H1 (cell line): ENCODE measurements at regions not wholly inside any gene's neighbourhood (a gene's known extent, or its start where the extent isn't known, plus 50 kb on each side); places are given as distances from the start of the nearest gene placed in this dataset.

Experiments
- CTCF ChIA-PET: fragments of 300-600 bp; sonication (Branson Sonifier 250); formaldehyde crosslinking; loops from one replicate; lab custom pipeline; 2021; ENCODE audit not compliant: partially characterized antibody; lab: Charles Lee
- POLR2A ChIA-PET: fragments of 300-600 bp; sonication (Branson Sonifier 250); formaldehyde crosslinking; loops from one replicate; lab custom pipeline; 2021; ENCODE audit warnings: inconsistent platforms; ENCODE audit not compliant: partially characterized antibody; lab: Charles Lee
- DNase-seq, 2 experiments: peaks; one replicate each; pipeline versions ENCODE4 v3.0.0 to v3.0.0-alpha.2; 2010 to 2022; ENCODE audit warnings: low spot score in 2 of 2, low read depth in 1 of 2, mixed read lengths in 1 of 2
- FAIRE-seq: peaks from 2 replicates; lab custom pipeline; 2011; peaks lifted over from hg19 to GRCh38; lab: Jason Lieb, UNC
- H2AFZ ChIP-seq: 2 replicates; pipeline ENCODE4 v1.8.1; 2012; ENCODE audit warnings: low read length, inconsistent platforms
- H2AK5ac ChIP-seq: 2 replicates; pipeline ENCODE4 v1.6.1; 2013; ENCODE audit warnings: low read depth, low read length
- H2BK120ac ChIP-seq: replicated peaks from 2 replicates; pipeline ENCODE3; 2013; ENCODE audit warnings: low read depth, low read length, inconsistent platforms
- H2BK12ac ChIP-seq: 2 replicates; pipeline ENCODE4 v1.6.1; 2013; ENCODE audit warnings: low read depth, low read length
- H2BK15ac ChIP-seq: 2 replicates; pipeline ENCODE4 v1.6.1; 2013; ENCODE audit warnings: low read length
- H2BK20ac ChIP-seq: 2 replicates; pipeline ENCODE4 v1.6.1; 2013; ENCODE audit warnings: low read length
- H2BK5ac ChIP-seq: 2 replicates; pipeline ENCODE4 v1.6.1; 2013; ENCODE audit warnings: low read depth, low read length
- H3K14ac ChIP-seq: 2 replicates; pipeline ENCODE4 v1.6.1; 2013; ENCODE audit warnings: inconsistent platforms; ENCODE audit not compliant: insufficient read length
- H3K18ac ChIP-seq: 2 replicates; pipeline ENCODE4 v1.6.1; 2013; ENCODE audit warnings: low read length; ENCODE audit errors: extremely low read depth
- H3K23ac ChIP-seq: 2 replicates; pipeline ENCODE4 v1.6.1; 2013; ENCODE audit warnings: inconsistent platforms; ENCODE audit not compliant: insufficient read length
- H3K23me2 ChIP-seq: 2 replicates; pipeline ENCODE4 v1.6.1; 2013; ENCODE audit warnings: low read depth, low read length
- H3K27ac ChIP-seq: 2 replicates; pipeline ENCODE4 v1.6.1; 2011; ENCODE audit warnings: low read depth, low read length, inconsistent platforms
- H3K27me3 ChIP-seq, 4 experiments: replicated peaks in 1 of 4; 1 replicate in 1 of 4; 2 replicates in 3 of 4; pipeline versions ENCODE4 v1.6.1 to v1.8.1; 2011 to 2013; ENCODE audit warnings: low read length in 3 of 4, mild to moderate bottlenecking in 3 of 4, inconsistent platforms in 2 of 4, mixed read lengths in 2 of 4, moderate library complexity in 1 of 4; ENCODE audit not compliant: control insufficient read depth in 3 of 4, insufficient read depth in 3 of 4; ENCODE audit errors: extremely low read depth in 1 of 4
- H3K36me3 ChIP-seq, 4 experiments: 2 replicates each; pipeline versions ENCODE4 v1.6.1 to v1.8.1; 2011 to 2013; ENCODE audit warnings: mild to moderate bottlenecking in 4 of 4, low read length in 3 of 4, moderate library complexity in 2 of 4, control low read depth in 1 of 4, inconsistent platforms in 1 of 4; ENCODE audit not compliant: insufficient read depth in 4 of 4, control insufficient read depth in 2 of 4
- H3K4ac ChIP-seq: replicated peaks from 2 replicates; pipeline ENCODE3; 2013; ENCODE audit warnings: low read length, low read depth, mixed read lengths, inconsistent platforms; ENCODE audit not compliant: insufficient read length
- H3K4me1 ChIP-seq, 4 experiments: replicated peaks in 1 of 4; 1 replicate in 1 of 4; 2 replicates in 3 of 4; pipeline versions ENCODE4 v1.6.1 to v1.8.1; 2011 to 2013; ENCODE audit warnings: low read length in 3 of 4, inconsistent platforms in 2 of 4, mixed read lengths in 1 of 4; ENCODE audit not compliant: insufficient read depth in 4 of 4, control insufficient read depth in 3 of 4
- H3K4me2 ChIP-seq, 2 experiments: 2 replicates each; pipeline versions ENCODE4 v1.6.1 to v1.8.1; 2011 to 2013; ENCODE audit warnings: low read depth in 2 of 2, low read length in 2 of 2, control low read depth in 1 of 2, inconsistent platforms in 1 of 2, mild to moderate bottlenecking in 1 of 2; ENCODE audit not compliant: insufficient read depth in 1 of 2
- H3K4me3 ChIP-seq, 4 experiments: fragments of 200-600, 300-600 bp in 1 of 4; sonication (generic), shearing (Covaris generic), sonication (Bioruptor Twin) in 1 of 4; 2 replicates each; pipeline versions ENCODE4 v1.5.1 to v1.8.1; 2011 to 2016; ENCODE audit warnings: low read length in 4 of 4, low read depth in 3 of 4, control low read depth in 2 of 4, inconsistent platforms in 2 of 4, mild to moderate bottlenecking in 2 of 4, mixed read lengths in 1 of 4, moderate library complexity in 1 of 4; ENCODE audit not compliant: insufficient read depth in 2 of 4; ENCODE audit errors: extremely low read depth in 1 of 4
- H3K56ac ChIP-seq: replicated peaks from 2 replicates; pipeline ENCODE3; 2013; ENCODE audit warnings: low read depth, mild to moderate bottlenecking, mixed read lengths, low read length, inconsistent platforms; ENCODE audit not compliant: insufficient read length
- H3K79me1 ChIP-seq: 2 replicates; pipeline ENCODE4 v1.6.1; 2013; ENCODE audit warnings: low read depth, low read length, control low read depth
- H3K79me2 ChIP-seq, 2 experiments: 2 replicates each; pipeline versions ENCODE4 v1.6.1 to v1.8.1; 2012 to 2013; ENCODE audit warnings: low read length in 2 of 2, mild to moderate bottlenecking in 2 of 2, inconsistent platforms in 1 of 2; ENCODE audit not compliant: insufficient read depth in 2 of 2, control insufficient read depth in 1 of 2
- H3K9ac ChIP-seq, 4 experiments: replicated peaks in 1 of 4; 1 replicate in 1 of 4; 2 replicates in 3 of 4; pipeline versions ENCODE4 v1.6.1 to v1.8.1; 2011 to 2013; ENCODE audit warnings: low read depth in 3 of 4, low read length in 3 of 4, control low read depth in 2 of 4, mild to moderate bottlenecking in 2 of 4, moderate library complexity in 2 of 4, inconsistent platforms in 1 of 4; ENCODE audit errors: extremely low read depth in 1 of 4
- H3K9me3 ChIP-seq, 2 experiments: 2 replicates each; pipeline versions ENCODE4 v1.6.1 to v1.8.1; 2012 to 2013; ENCODE audit warnings: mild to moderate bottlenecking in 2 of 2, moderate library complexity in 2 of 2, control low read depth in 1 of 2, inconsistent platforms in 1 of 2, low read depth in 1 of 2, low read length in 1 of 2, mixed read lengths in 1 of 2; ENCODE audit not compliant: insufficient read depth in 2 of 2
- H4K20me1 ChIP-seq, 2 experiments: replicated peaks in 1 of 2; 2 replicates each; pipeline versions ENCODE3 to v1.8.1; 2011 to 2013; ENCODE audit warnings: inconsistent platforms in 2 of 2, low read length in 2 of 2, mild to moderate bottlenecking in 1 of 2; ENCODE audit not compliant: insufficient read depth in 2 of 2, control insufficient read depth in 1 of 2
- H4K5ac ChIP-seq: 2 replicates; pipeline ENCODE4 v1.6.1; 2013; ENCODE audit warnings: low read length, low read depth, mixed read lengths, inconsistent platforms; ENCODE audit not compliant: insufficient read length
- H4K8ac ChIP-seq: 2 replicates; pipeline ENCODE4 v1.8.0; 2013; ENCODE audit warnings: mild to moderate bottlenecking, moderate library complexity, low read length, inconsistent platforms; ENCODE audit not compliant: insufficient read depth; ENCODE audit errors: extremely low read depth
- H4K91ac ChIP-seq: replicated peaks from 2 replicates; pipeline ENCODE3; 2013; ENCODE audit warnings: low read length, mixed read lengths, inconsistent platforms; ENCODE audit not compliant: insufficient read length
- HDAC2 ChIP-seq, 2 experiments: fragments of 300-600 bp in 1 of 2; sonication (generic) in 1 of 2; IDR thresholded peaks; 2 replicates each; pipeline ENCODE4 v1.6.1; 2011 to 2012; ENCODE audit warnings: low read depth in 2 of 2, low read length in 2 of 2, mild to moderate bottlenecking in 2 of 2, moderate library complexity in 2 of 2, borderline replicate concordance in 1 of 2, inconsistent platforms in 1 of 2
- JUN ChIP-seq: IDR thresholded peaks from 2 replicates; pipeline ENCODE4 v1.6.1; 2011; ENCODE audit warnings: low read depth, mild to moderate bottlenecking, improper control_type of control experiment, low read length
- NRF1 ChIP-seq: IDR thresholded peaks from 2 replicates; pipeline ENCODE4 v1.6.1; 2011; ENCODE audit warnings: mild to moderate bottlenecking, low read depth, low read length, improper control_type of control experiment
- TCF12 ChIP-seq: IDR thresholded peaks from 2 replicates; pipeline ENCODE4 v1.6.1; 2011; ENCODE audit warnings: low read depth, mild to moderate bottlenecking, low read length
- ZNF274 ChIP-seq: IDR thresholded peaks from 2 replicates; pipeline ENCODE4 v1.7.0; 2012; ENCODE audit warnings: low read length, borderline replicate concordance; ENCODE audit errors: extremely low read depth
- WGBS, 2 experiments: shearing (Covaris generic) in 1 of 2; methylation state at CpG; one replicate each; pipeline versions ENCODE4 v1.1.6 to v1.1.7; 2013 to 2015; ENCODE audit warnings: low lambda C conversion rate in 2 of 2, mixed read lengths in 2 of 2, inconsistent platforms in 1 of 2, low coverage in 1 of 2, missing lambda C conversion rate in 1 of 2; ENCODE audit not compliant: insufficient replicate concordance in 2 of 2, insufficient coverage in 1 of 2, insufficient read length in 1 of 2; ENCODE audit errors: extremely low coverage in 1 of 2, missing lambda C conversion rate in 1 of 2; 5-methylcytosine and 5-hydroxymethylcytosine counted together
- TF ChIP-seq, protein P1 (sequence below): IDR thresholded peaks from 2 replicates; pipeline ENCODE4 v1.6.1; 2011; ENCODE audit warnings: low read depth, mild to moderate bottlenecking, low read length; ENCODE audit not compliant: insufficient read depth

GRCh38 chr11:26245046-26245445 is 86.9 kb upstream of the ANO3 start:
- 81% methylated on average over 1 of the region's 1 CpG; no CpG with 5 or more reads in 1 of the 2 experiments for WGBS, 2 experiments
- no peaks in the 10 kb centered on the region for H3K9me3 ChIP-seq
- H2BK20ac ChIP-seq = no peak overlapping the region
- no peaks in the 10 kb centered on the region for H3K27me3 ChIP-seq
- no peaks in the 10 kb centered on the region for H3K79me1 ChIP-seq
- no peak for DNase-seq
- H3K9ac ChIP-seq = no peak overlapping the region
- no peaks in the 10 kb centered on the region for H3K23me2 ChIP-seq
- no peak overlapping the region for H3K4me3 ChIP-seq
- no peak overlapping the region for H3K14ac ChIP-seq
- no peaks in the 10 kb centered on the region for H3K36me3 ChIP-seq
- no peak overlapping the region for H2AK5ac ChIP-seq
- H2BK120ac ChIP-seq = no peak overlapping the region
- no peak for FAIRE-seq
- no peak overlapping the region for H3K56ac ChIP-seq
- POLR2A ChIA-PET = no interaction called here
- H3K18ac ChIP-seq = no peak overlapping the region
- no peak overlapping the region for H2BK12ac ChIP-seq
- no peaks in the 10 kb centered on the region for H3K79me2 ChIP-seq
- CTCF ChIA-PET = no interaction called here
- no peak overlapping the region for H3K27ac ChIP-seq
- H2BK5ac ChIP-seq = no peak overlapping the region
- no peak overlapping the region for H3K4ac ChIP-seq
- H3K4me1 ChIP-seq = no peaks in the 10 kb centered on the region
- no peak overlapping the region for H2AFZ ChIP-seq
- no peak overlapping the region for H4K5ac ChIP-seq
- H4K8ac ChIP-seq = no peak overlapping the region
- H3K23ac ChIP-seq = no peak overlapping the region
- no peak overlapping the region for H4K91ac ChIP-seq
- no peak overlapping the region for H2BK15ac ChIP-seq
- no peaks in the 10 kb centered on the region for H4K20me1 ChIP-seq
- no peak overlapping the region for H3K4me2 ChIP-seq
- TF ChIP-seq NRF1 (no peak), HDAC2 (IDR thresholded peaks at IDR 0.05; ENCODE audit: borderline replicate concordance in 1 of 2, low read depth in 2 of 2, low read length in 2 of 2) (no peak), JUN (no peak), TCF12 (no peak), ZNF274 (no peak)
- TF ChIP-seq, protein P1, sequence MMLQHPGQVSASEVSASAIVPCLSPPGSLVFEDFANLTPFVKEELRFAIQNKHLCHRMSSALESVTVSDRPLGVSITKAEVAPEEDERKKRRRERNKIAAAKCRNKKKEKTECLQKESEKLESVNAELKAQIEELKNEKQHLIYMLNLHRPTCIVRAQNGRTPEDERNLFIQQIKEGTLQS = no peak
